Chondrocyte (in vitro differentiated cells): ENCODE measurements at regions not wholly inside any gene's neighbourhood (a gene's known extent, or its start where the extent isn't known, plus 50 kb on each side); places are given as distances from the start of the nearest gene placed in this dataset.

Experiments
- DNase-seq: peaks from one replicate; pipeline ENCODE4 v3.0.0; 2021; ENCODE audit warnings: mixed read lengths, low spot score
- H3K27ac Mint-ChIP-seq: one replicate; pipeline ENCODE4 v1.8.0; 2021; ENCODE audit warnings: mild to moderate bottlenecking, moderate library complexity, mixed read lengths; ENCODE audit not compliant: unreplicated experiment
- H3K27me3 Mint-ChIP-seq: 2 replicates; pipeline ENCODE4 v1.8.0; 2021; ENCODE audit warnings: low read depth, mixed read lengths
- H3K36me3 Mint-ChIP-seq: 2 replicates; pipeline ENCODE4 v1.8.0; 2021; ENCODE audit warnings: low read depth, mixed read lengths
- H3K4me1 Mint-ChIP-seq: 2 replicates; pipeline ENCODE4 v1.8.0; 2021; ENCODE audit warnings: low read depth, mild to moderate bottlenecking, mixed read lengths
- H3K4me3 Mint-ChIP-seq: one replicate; pipeline ENCODE4 v1.8.0; 2021; ENCODE audit warnings: mild to moderate bottlenecking, moderate library complexity, mixed read lengths; ENCODE audit not compliant: unreplicated experiment
- H3K9me3 Mint-ChIP-seq: 2 replicates; pipeline ENCODE4 v1.8.0; 2021; ENCODE audit warnings: low read depth, mixed read lengths
- CTCF ChIP-seq: fragments of 200-600 bp; sonication (generic); IDR thresholded peaks from 2 replicates; pipeline ENCODE4 v1.5.0; 2021; ENCODE audit warnings: antibody characterized with exemption, mild to moderate bottlenecking, moderate library complexity

GRCh38 chr13:89845874-89846273 lies 1501.6 kb upstream of the MIR17HG start:
- no peak for TF ChIP-seq CTCF
- Mint-ChIP-seq H3K4me1 (peaks cover 12% of the 10 kb centered on the region), H3K9me3 (peaks cover 7% of the 10 kb centered on the region), H3K27me3 (no peaks in the 10 kb centered on the region), H3K4me3 (no peak overlapping the region), H3K27ac (no peak overlapping the region), H3K36me3 (no peaks in the 10 kb centered on the region)
- no peak for DNase-seq

GRCh38 chr13:89846926-89847585 lies 1500.4 kb upstream of the MIR17HG start:
- peak overlapping the region; percentile 32 for H3K27ac Mint-ChIP-seq
- H3K27me3 Mint-ChIP-seq, result no peaks in the 10 kb centered on the region
- no peak for TF ChIP-seq CTCF
- H3K4me3 Mint-ChIP-seq, result no peak overlapping the region
- DNase-seq, result no peak
- no peaks in the 10 kb centered on the region for H3K36me3 Mint-ChIP-seq
- peaks cover 12% of the 10 kb centered on the region for H3K4me1 Mint-ChIP-seq
- peaks cover 6% of the 10 kb centered on the region for H3K9me3 Mint-ChIP-seq

GRCh38 chr13:89852570-89852969 lies 1494.9 kb upstream of the MIR17HG start:
- Mint-ChIP-seq H3K27ac (no peak overlapping the region), H3K4me3 (no peak overlapping the region), H3K27me3 (no peaks in the 10 kb centered on the region), H3K36me3 (no peaks in the 10 kb centered on the region), H3K9me3 (no peaks in the 10 kb centered on the region), H3K4me1 (peaks cover 7% of the 10 kb centered on the region)
- DNase-seq, result no peak
- no peak for TF ChIP-seq CTCF

GRCh38 chr13:89856512-89856911 lies 1491.0 kb upstream of the MIR17HG start:
- Mint-ChIP-seq H3K27ac (no peak overlapping the region), H3K36me3 (no peaks in the 10 kb centered on the region), H3K4me1 (peaks cover 6% of the 10 kb centered on the region), H3K27me3 (no peaks in the 10 kb centered on the region), H3K9me3 (peaks cover 1% of the 10 kb centered on the region), H3K4me3 (no peak overlapping the region)
- no peak for TF ChIP-seq CTCF
- no peak for DNase-seq

GRCh38 chr13:89857502-89857901 lies 1490.0 kb upstream of the MIR17HG start:
- Mint-ChIP-seq H3K27me3 (no peaks in the 10 kb centered on the region), H3K4me1 (peaks cover 6% of the 10 kb centered on the region), H3K9me3 (peaks cover 4% of the 10 kb centered on the region), H3K36me3 (no peaks in the 10 kb centered on the region), H3K27ac (no peak overlapping the region), H3K4me3 (no peak overlapping the region)
- DNase-seq, result no peak
- no peak for TF ChIP-seq CTCF
